MM.1S (cell line): ENCODE measurements at regions not wholly inside any gene's neighbourhood (a gene's known extent, or its start where the extent isn't known, plus 50 kb on each side); places are given as distances from the start of the nearest gene placed in this dataset.

Source experiments
- EZH2 ChIP-seq: fragments of 300-600 bp; sonication (generic); optimal IDR thresholded peaks from 2 replicates; pipeline ENCODE3; 2017; ENCODE audit warnings: low read depth, mild to moderate bottlenecking, antibody characterized with exemption, low read length, mixed read lengths
- EZH2phosphoT487 ChIP-seq: fragments of 300-600 bp; sonication (generic); IDR thresholded peaks from 2 replicates; pipeline ENCODE4 v1.6.1; 2018; ENCODE audit warnings: antibody characterized with exemption, low read length
- TF ChIP-seq, protein P1 (sequence below): fragments of 300-600 bp; sonication (generic); IDR thresholded peaks from 2 replicates; pipeline ENCODE4 v1.5.1; 2016; ENCODE audit warnings: antibody characterized with exemption, low read length, mixed read lengths

DNA sequence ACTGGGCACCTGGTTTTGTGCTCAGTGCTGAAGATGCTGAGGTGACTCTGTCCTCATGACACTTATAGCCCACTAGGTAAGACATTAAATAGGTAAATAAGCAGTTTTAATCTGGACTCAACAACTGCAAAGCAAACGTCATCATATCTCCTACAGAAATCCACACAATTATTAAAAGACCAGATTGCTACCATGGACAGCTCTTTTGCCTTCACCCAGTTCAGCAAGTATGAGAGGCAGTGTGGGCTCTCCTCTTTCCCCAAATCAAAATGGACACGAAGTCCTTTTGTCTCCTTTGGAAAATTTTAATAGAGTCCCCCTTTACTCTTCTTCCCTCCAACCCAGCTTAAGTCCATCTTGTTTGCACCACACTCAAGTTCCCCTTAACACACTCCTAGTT lies 171.1 kb downstream of the RPAP3 start:
- TF ChIP-seq, protein P1, sequence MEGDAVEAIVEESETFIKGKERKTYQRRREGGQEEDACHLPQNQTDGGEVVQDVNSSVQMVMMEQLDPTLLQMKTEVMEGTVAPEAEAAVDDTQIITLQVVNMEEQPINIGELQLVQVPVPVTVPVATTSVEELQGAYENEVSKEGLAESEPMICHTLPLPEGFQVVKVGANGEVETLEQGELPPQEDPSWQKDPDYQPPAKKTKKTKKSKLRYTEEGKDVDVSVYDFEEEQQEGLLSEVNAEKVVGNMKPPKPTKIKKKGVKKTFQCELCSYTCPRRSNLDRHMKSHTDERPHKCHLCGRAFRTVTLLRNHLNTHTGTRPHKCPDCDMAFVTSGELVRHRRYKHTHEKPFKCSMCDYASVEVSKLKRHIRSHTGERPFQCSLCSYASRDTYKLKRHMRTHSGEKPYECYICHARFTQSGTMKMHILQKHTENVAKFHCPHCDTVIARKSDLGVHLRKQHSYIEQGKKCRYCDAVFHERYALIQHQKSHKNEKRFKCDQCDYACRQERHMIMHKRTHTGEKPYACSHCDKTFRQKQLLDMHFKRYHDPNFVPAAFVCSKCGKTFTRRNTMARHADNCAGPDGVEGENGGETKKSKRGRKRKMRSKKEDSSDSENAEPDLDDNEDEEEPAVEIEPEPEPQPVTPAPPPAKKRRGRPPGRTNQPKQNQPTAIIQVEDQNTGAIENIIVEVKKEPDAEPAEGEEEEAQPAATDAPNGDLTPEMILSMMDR, result no peak
- TF ChIP-seq EZH2, result no peak
- TF ChIP-seq EZH2phosphoT487, result no peak
